ENCODE measurements at regions not wholly inside any gene's neighbourhood (a gene's known extent, or its start where the extent isn't known, plus 50 kb on each side); places are given as distances from the start of the nearest gene placed in this dataset.

GRCh38 chr11:71383461-71383860, 64.7 kb downstream of the DHCR7 start:
- no peaks in the 10 kb centered on the region for H3K9me3 ChIP-seq (replicated peaks in 1 of 3)
- intact Hi-C loops (cut with DNase I) = no loop called here
- no peak for DNase-seq
- no peak overlapping the region for H3K27ac ChIP-seq
- TF ChIP-seq POLR2A (IDR thresholded peaks at IDR 0.05) (no peak), CTCF (IDR thresholded peaks at IDR 0.05) (no peak)
- WGBS, 4 donors = 89 to 100% (median 90%) methylated on average over 1 of the region's 1 CpG
- H3K27me3 ChIP-seq = no peaks in the 10 kb centered on the region
- no peak overlapping the region for H3K4me3 ChIP-seq
- H3K4me1 ChIP-seq (replicated peaks in 1 of 2) = no peaks in the 10 kb centered on the region
- H3K36me3 ChIP-seq (replicated peaks in 1 of 2) = no peaks in the 10 kb centered on the region

GRCh38 chr11:71381781-71382505, 66.2 kb downstream of the DHCR7 start:
- intact Hi-C loops (cut with DNase I) = no loop called here
- 76 to 85% (median 78%) methylated on average over 5 of the region's 5 CpGs for WGBS, 4 donors
- H3K27ac ChIP-seq = no peak overlapping the region
- H3K9me3 ChIP-seq (replicated peaks in 1 of 3) = no peaks in the 10 kb centered on the region
- H3K4me3 ChIP-seq = no peak overlapping the region
- no peaks in the 10 kb centered on the region for H3K36me3 ChIP-seq (replicated peaks in 1 of 2)
- TF ChIP-seq POLR2A (IDR thresholded peaks at IDR 0.05) (no peak), CTCF (IDR thresholded peaks at IDR 0.05) (no peak)
- no peaks in the 10 kb centered on the region for H3K27me3 ChIP-seq
- H3K4me1 ChIP-seq (replicated peaks in 1 of 2) = no peaks in the 10 kb centered on the region
- DNase-seq = no peak

- H3K4me3 ChIP-seq = no peak overlapping the region
- H3K4me1 ChIP-seq (replicated peaks in 1 of 2) = no peaks in the 10 kb centered on the region
- intact Hi-C loops (cut with DNase I) = no loop called here
- TF ChIP-seq POLR2A (IDR thresholded peaks at IDR 0.05) (no peak), CTCF (IDR thresholded peaks at IDR 0.05) (no peak)
- H3K36me3 ChIP-seq (replicated peaks in 1 of 2) = no peaks in the 10 kb centered on the region
- H3K27ac ChIP-seq = no peak overlapping the region
- H3K27me3 ChIP-seq = no peaks in the 10 kb centered on the region
- WGBS, 4 donors = 54 to 70% (median 67%) methylated on average over 2 of the region's 2 CpGs
- H3K9me3 ChIP-seq (replicated peaks in 1 of 3) = no peaks in the 10 kb centered on the region
- DNase-seq = no peak
Measured at GRCh38 chr11:71379701-71380100, 68.5 kb downstream of the DHCR7 start.

- Histone ChIP-seq H3K36me3 (replicated peaks in 1 of 2) (no peaks in the 10 kb centered on the region), H3K27me3 (no peaks in the 10 kb centered on the region)
Measured at GRCh38 chr11:71373791-71374454, 74.3 kb downstream of the DHCR7 start.

More at GRCh38 chr11:71373791-71374454, 74.3 kb downstream of the DHCR7 start:
- Histone ChIP-seq H3K4me1 (replicated peaks in 1 of 2) (no peaks in the 10 kb centered on the region), H3K27ac (no peak overlapping the region), H3K4me3 (no peak overlapping the region), H3K9me3 (replicated peaks in 1 of 3) (no peaks in the 10 kb centered on the region)
- no peak for TF ChIP-seq POLR2A (IDR thresholded peaks at IDR 0.05)
- TF ChIP-seq CTCF (IDR thresholded peaks at IDR 0.05) = no peak
- intact Hi-C loops (cut with DNase I) = no loop called here
- no peak for DNase-seq
- 58 to 69% (median 64%) methylated on average over 7 of the region's 7 CpGs for WGBS, 4 donors

Measured in adrenal gland (tissue), 9 donors.